ENCODE measurements at regions not wholly inside any gene's neighbourhood (a gene's known extent, or its start where the extent isn't known, plus 50 kb on each side); places are given as distances from the start of the nearest gene placed in this dataset.

DNA sequence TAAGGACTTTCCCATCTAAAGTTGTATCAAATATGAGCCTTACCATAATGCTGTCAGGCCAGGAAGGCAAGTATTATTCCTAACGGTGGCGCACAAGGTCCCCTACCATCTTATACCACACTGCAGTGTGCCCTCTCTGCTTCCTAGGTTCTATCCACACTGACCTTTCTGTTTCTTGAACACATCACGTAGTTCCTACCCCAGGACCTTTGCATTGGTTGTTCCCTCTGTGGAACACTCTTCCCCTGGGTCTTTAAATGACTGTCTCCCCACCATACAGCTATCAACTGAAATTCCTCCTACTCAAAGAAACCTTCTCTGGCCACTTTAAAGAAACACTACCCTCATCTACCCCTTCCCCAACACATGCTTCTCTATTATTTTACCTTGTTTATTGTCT lies 104.5 kb upstream of the SPACA1 start:
- TF ChIP-seq, protein P1, sequence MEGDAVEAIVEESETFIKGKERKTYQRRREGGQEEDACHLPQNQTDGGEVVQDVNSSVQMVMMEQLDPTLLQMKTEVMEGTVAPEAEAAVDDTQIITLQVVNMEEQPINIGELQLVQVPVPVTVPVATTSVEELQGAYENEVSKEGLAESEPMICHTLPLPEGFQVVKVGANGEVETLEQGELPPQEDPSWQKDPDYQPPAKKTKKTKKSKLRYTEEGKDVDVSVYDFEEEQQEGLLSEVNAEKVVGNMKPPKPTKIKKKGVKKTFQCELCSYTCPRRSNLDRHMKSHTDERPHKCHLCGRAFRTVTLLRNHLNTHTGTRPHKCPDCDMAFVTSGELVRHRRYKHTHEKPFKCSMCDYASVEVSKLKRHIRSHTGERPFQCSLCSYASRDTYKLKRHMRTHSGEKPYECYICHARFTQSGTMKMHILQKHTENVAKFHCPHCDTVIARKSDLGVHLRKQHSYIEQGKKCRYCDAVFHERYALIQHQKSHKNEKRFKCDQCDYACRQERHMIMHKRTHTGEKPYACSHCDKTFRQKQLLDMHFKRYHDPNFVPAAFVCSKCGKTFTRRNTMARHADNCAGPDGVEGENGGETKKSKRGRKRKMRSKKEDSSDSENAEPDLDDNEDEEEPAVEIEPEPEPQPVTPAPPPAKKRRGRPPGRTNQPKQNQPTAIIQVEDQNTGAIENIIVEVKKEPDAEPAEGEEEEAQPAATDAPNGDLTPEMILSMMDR (IDR thresholded peaks at IDR 0.05) = no peak
- no peak for TF ChIP-seq POLR2A (IDR thresholded peaks at IDR 0.05)

All from thyroid gland (tissue), 4 donors.